ENCODE measurements at regions not wholly inside any gene's neighbourhood (a gene's known extent, or its start where the extent isn't known, plus 50 kb on each side); places are given as distances from the start of the nearest gene placed in this dataset.

DNA sequence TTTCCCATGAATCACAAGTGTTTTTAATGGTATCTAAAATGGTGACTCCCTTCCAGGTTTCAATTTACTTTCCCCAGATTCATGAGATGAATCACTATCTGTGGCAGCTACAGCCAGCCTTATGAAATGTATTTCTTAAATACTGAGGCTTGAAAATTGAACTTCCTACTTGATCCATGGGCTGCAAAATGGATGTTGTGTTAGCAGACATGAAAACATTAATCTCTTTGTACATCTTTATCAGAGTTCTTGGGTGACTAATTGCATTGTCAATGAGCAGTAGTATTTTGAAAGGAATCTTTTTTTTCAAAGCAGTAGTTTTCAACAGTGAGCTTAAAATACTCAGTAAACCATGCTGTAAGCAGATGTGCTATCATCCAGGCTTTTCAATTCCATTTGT is 250.8 kb downstream of the SLC6A15 start:
- H3K27ac ChIP-seq (ENCODE audit: extremely low read depth, low read depth, low read length) = no peak overlapping the region
- ChIA-PET CTCF (interaction anchor here (0.5 to 0.6 kb wide), 2 partner anchors 27 to 92 kb away, joined by 4 read pairs; no protein-coding TSS in a partner anchor), POLR2A (no interaction called here)
- TF ChIP-seq ZNF777 (tag by site-specific recombination; IDR thresholded peaks at IDR 0.05; ENCODE audit: borderline replicate concordance) = no peak
- TF ChIP-seq, protein P1, sequence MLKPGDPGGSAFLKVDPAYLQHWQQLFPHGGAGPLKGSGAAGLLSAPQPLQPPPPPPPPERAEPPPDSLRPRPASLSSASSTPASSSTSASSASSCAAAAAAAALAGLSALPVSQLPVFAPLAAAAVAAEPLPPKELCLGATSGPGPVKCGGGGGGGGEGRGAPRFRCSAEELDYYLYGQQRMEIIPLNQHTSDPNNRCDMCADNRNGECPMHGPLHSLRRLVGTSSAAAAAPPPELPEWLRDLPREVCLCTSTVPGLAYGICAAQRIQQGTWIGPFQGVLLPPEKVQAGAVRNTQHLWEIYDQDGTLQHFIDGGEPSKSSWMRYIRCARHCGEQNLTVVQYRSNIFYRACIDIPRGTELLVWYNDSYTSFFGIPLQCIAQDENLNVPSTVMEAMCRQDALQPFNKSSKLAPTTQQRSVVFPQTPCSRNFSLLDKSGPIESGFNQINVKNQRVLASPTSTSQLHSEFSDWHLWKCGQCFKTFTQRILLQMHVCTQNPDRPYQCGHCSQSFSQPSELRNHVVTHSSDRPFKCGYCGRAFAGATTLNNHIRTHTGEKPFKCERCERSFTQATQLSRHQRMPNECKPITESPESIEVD (tag by site-specific recombination; IDR thresholded peaks at IDR 0.05) = no peak
- TF ChIP-seq, protein P2, sequence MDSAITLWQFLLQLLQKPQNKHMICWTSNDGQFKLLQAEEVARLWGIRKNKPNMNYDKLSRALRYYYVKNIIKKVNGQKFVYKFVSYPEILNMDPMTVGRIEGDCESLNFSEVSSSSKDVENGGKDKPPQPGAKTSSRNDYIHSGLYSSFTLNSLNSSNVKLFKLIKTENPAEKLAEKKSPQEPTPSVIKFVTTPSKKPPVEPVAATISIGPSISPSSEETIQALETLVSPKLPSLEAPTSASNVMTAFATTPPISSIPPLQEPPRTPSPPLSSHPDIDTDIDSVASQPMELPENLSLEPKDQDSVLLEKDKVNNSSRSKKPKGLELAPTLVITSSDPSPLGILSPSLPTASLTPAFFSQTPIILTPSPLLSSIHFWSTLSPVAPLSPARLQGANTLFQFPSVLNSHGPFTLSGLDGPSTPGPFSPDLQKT (IDR thresholded peaks at IDR 0.05; ENCODE audit: borderline replicate concordance, low read depth, low read length) = no peak
- TF ChIP-seq, protein P3, sequence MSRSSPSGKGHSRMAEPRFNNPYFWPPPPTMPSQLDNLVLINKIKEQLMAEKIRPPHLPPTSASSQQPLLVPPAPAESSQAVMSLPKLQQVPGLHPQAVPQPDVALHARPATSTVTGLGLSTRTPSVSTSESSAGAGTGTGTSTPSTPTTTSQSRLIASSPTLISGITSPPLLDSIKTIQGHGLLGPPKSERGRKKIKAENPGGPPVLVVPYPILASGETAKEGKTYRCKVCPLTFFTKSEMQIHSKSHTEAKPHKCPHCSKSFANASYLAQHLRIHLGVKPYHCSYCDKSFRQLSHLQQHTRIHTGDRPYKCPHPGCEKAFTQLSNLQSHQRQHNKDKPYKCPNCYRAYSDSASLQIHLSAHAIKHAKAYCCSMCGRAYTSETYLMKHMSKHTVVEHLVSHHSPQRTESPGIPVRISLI (tag by site-specific recombination; IDR thresholded peaks at IDR 0.05) = no peak
- no peak for TF ChIP-seq YY2 (tag by site-specific recombination; IDR thresholded peaks at IDR 0.05)
- TF ChIP-seq, protein P4, sequence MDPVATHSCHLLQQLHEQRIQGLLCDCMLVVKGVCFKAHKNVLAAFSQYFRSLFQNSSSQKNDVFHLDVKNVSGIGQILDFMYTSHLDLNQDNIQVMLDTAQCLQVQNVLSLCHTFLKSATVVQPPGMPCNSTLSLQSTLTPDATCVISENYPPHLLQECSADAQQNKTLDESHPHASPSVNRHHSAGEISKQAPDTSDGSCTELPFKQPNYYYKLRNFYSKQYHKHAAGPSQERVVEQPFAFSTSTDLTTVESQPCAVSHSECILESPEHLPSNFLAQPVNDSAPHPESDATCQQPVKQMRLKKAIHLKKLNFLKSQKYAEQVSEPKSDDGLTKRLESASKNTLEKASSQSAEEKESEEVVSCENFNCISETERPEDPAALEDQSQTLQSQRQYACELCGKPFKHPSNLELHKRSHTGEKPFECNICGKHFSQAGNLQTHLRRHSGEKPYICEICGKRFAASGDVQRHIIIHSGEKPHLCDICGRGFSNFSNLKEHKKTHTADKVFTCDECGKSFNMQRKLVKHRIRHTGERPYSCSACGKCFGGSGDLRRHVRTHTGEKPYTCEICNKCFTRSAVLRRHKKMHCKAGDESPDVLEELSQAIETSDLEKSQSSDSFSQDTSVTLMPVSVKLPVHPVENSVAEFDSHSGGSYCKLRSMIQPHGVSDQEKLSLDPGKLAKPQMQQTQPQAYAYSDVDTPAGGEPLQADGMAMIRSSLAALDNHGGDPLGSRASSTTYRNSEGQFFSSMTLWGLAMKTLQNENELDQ (tag by site-specific recombination; IDR thresholded peaks at IDR 0.05; ENCODE audit: low read depth) = no peak
- TF ChIP-seq SP3 (tag by site-specific recombination; IDR thresholded peaks at IDR 0.05) = no peak
- TF ChIP-seq, protein P5, sequence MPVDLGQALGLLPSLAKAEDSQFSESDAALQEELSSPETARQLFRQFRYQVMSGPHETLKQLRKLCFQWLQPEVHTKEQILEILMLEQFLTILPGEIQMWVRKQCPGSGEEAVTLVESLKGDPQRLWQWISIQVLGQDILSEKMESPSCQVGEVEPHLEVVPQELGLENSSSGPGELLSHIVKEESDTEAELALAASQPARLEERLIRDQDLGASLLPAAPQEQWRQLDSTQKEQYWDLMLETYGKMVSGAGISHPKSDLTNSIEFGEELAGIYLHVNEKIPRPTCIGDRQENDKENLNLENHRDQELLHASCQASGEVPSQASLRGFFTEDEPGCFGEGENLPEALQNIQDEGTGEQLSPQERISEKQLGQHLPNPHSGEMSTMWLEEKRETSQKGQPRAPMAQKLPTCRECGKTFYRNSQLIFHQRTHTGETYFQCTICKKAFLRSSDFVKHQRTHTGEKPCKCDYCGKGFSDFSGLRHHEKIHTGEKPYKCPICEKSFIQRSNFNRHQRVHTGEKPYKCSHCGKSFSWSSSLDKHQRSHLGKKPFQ (tag by site-specific recombination; IDR thresholded peaks at IDR 0.05) = no peak
- no peak for TF ChIP-seq ZNF423 (tag by site-specific recombination; IDR thresholded peaks at IDR 0.05)
- no peak for TF ChIP-seq ZSCAN30 (tag by site-specific recombination; IDR thresholded peaks at IDR 0.05)
- TF ChIP-seq ZIC2 (tag by site-specific recombination; IDR thresholded peaks at IDR 0.05) = no peak
- TF ChIP-seq, protein P6, sequence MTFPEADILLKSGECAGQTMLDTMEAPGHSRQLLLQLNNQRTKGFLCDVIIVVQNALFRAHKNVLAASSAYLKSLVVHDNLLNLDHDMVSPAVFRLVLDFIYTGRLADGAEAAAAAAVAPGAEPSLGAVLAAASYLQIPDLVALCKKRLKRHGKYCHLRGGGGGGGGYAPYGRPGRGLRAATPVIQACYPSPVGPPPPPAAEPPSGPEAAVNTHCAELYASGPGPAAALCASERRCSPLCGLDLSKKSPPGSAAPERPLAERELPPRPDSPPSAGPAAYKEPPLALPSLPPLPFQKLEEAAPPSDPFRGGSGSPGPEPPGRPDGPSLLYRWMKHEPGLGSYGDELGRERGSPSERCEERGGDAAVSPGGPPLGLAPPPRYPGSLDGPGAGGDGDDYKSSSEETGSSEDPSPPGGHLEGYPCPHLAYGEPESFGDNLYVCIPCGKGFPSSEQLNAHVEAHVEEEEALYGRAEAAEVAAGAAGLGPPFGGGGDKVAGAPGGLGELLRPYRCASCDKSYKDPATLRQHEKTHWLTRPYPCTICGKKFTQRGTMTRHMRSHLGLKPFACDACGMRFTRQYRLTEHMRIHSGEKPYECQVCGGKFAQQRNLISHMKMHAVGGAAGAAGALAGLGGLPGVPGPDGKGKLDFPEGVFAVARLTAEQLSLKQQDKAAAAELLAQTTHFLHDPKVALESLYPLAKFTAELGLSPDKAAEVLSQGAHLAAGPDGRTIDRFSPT (tag by site-specific recombination; IDR thresholded peaks at IDR 0.05) = no peak
- TF ChIP-seq GFI1B (tag by site-specific recombination; IDR thresholded peaks at IDR 0.05) = no peak
- no peak for TF ChIP-seq ZNF529 (tag by site-specific recombination; IDR thresholded peaks at IDR 0.05; ENCODE audit: insufficient replicate concordance)
- TF ChIP-seq ZNF621 (tag by site-specific recombination; IDR thresholded peaks at IDR 0.05) = no peak
- no peak for TF ChIP-seq SP7 (tag by site-specific recombination; IDR thresholded peaks at IDR 0.05)
- no peak for TF ChIP-seq MZF1 (tag by site-specific recombination; IDR thresholded peaks at IDR 0.05; ENCODE audit: borderline replicate concordance)
- no peak for TF ChIP-seq ZNF37A (tag by site-specific recombination; IDR thresholded peaks at IDR 0.05)
- TF ChIP-seq, protein P7, sequence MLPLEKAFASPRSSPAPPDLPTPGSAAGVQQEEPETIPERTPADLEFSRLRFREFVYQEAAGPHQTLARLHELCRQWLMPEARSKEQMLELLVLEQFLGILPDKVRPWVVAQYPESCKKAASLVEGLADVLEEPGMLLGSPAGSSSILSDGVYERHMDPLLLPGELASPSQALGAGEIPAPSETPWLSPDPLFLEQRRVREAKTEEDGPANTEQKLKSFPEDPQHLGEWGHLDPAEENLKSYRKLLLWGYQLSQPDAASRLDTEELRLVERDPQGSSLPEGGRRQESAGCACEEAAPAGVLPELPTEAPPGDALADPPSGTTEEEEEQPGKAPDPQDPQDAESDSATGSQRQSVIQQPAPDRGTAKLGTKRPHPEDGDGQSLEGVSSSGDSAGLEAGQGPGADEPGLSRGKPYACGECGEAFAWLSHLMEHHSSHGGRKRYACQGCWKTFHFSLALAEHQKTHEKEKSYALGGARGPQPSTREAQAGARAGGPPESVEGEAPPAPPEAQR (tag by site-specific recombination; IDR thresholded peaks at IDR 0.05) = no peak
- no peak overlapping the region for H3K4me3 ChIP-seq (ENCODE audit: low read depth, low read length)
- H3K9me3 ChIP-seq (ENCODE audit: control insufficient read depth, insufficient read depth, low read depth, low read length) = no peaks in the 10 kb centered on the region
- H3K36me3 ChIP-seq (ENCODE audit: control insufficient read depth in 2 of 2, insufficient read depth in 1 of 2, low read length in 2 of 2) = no peaks in the 10 kb centered on the region
- H3K4me1 ChIP-seq (ENCODE audit: control insufficient read depth, insufficient read depth, low read length) = peaks cover 4% of the 10 kb centered on the region; the same call in 1 of the 2 replicates
